K562 (cell line): ENCODE measurements at regions not wholly inside any gene's neighbourhood (a gene's known extent, or its start where the extent isn't known, plus 50 kb on each side); places are given as distances from the start of the nearest gene placed in this dataset.

Experiments
- ATF3 ChIP-seq, 2 experiments: fragments of 450-650 bp in 1 of 2; sonication (generic) in 1 of 2; formaldehyde crosslinking in 1 of 2; IDR thresholded peaks in 1 of 2; conservative IDR thresholded peaks in 1 of 2; 2 replicates each; pipeline versions ENCODE4 v1.6.1 to v1.8.1; 2016 to 2023; ENCODE audit warnings: mild to moderate bottlenecking in 2 of 2, moderate library complexity in 2 of 2, inconsistent platforms in 1 of 2, missing genetic modification reagents in 1 of 2
- HDAC1 ChIP-seq, 2 experiments: fragments of 450-650 bp; IDR thresholded peaks; 2 replicates each; pipeline ENCODE4 v1.6.1; 2016 to 2017; ENCODE audit warnings: inconsistent platforms in 1 of 2, mild to moderate bottlenecking in 1 of 2, moderate library complexity in 1 of 2
- KDM5B ChIP-seq: fragments of 200-600 bp; sonication (generic); IDR thresholded peaks from 2 replicates; pipeline ENCODE4 v1.6.1; 2012; ENCODE audit warnings: low read depth, mild to moderate bottlenecking, moderate library complexity, low read length, control low read depth, inconsistent platforms; ENCODE audit not compliant: insufficient replicate concordance
- MAX ChIP-seq: sonication (generic); formaldehyde crosslinking; IDR thresholded peaks from 2 replicates; pipeline ENCODE4 v1.9.0; 2022; ENCODE audit warnings: mild to moderate bottlenecking, missing genetic modification reagents
- MLX ChIP-seq, 2 experiments: fragments of 450-650 bp in 1 of 2; sonication (generic) in 1 of 2; formaldehyde crosslinking; conservative IDR thresholded peaks; 2 replicates each; pipeline versions ENCODE4 v1.4.0 to v1.8.1; 2020 to 2022; ENCODE audit warnings: mild to moderate bottlenecking in 1 of 2, missing genetic modification reagents in 1 of 2
- POLR2AphosphoS5 ChIP-seq: IDR thresholded peaks from 2 replicates; pipeline ENCODE4 v1.6.1; 2011; ENCODE audit warnings: mild to moderate bottlenecking, low read depth, low read length, moderate library complexity; ENCODE audit not compliant: control insufficient read depth, insufficient read depth
- ZBTB8A ChIP-seq: fragments of 450-650 bp; IDR thresholded peaks from 2 replicates; pipeline ENCODE4 v1.6.1; 2018; ENCODE audit warnings: mild to moderate bottlenecking, moderate library complexity; ENCODE audit not compliant: partially characterized antibody
- ZNF699 ChIP-seq: fragments of 250-450 bp; sonication (Bioruptor Pico); IDR thresholded peaks from 2 replicates; pipeline ENCODE4 v1.8.0; 2021; ENCODE audit warnings: mild to moderate bottlenecking, moderate library complexity; ENCODE audit not compliant: insufficient replicate concordance

- TF ChIP-seq HDAC1 (IDR thresholded peaks at IDR 0.05) = no peak
- TF ChIP-seq ZNF699 (CRISPR knock-in tag) = no peak
- TF ChIP-seq MAX (CRISPR knock-in tag) = no peak
- no peak for TF ChIP-seq ZBTB8A
- TF ChIP-seq KDM5B = no peak
- TF ChIP-seq MLX (CRISPR knock-in tag; conservative IDR thresholded peaks at IDR 0.05) = no peak
- no peak for TF ChIP-seq POLR2AphosphoS5
- no peak for TF ChIP-seq ATF3 (IDR thresholded peaks at IDR 0.05)
- TF ChIP-seq ATF3 (CRISPR knock-in tag; conservative IDR thresholded peaks at IDR 0.05) = no peak
Measured at GRCh38 chr7:156046031-156046560, 233.8 kb upstream of the SHH start.
